ENCODE measurements at regions not wholly inside any gene's neighbourhood (a gene's known extent, or its start where the extent isn't known, plus 50 kb on each side); places are given as distances from the start of the nearest gene placed in this dataset.

- DNase-seq = no peak
- in situ Hi-C loops (cut with HindIII; ENCODE audit: low pct_ligation_motif_present, low pct_unique_long_range_greater_than_20kb, low sequenced_read_pairs) = no loop called here
These were observed 122.9 kb upstream of the ST6GAL2 start for GRCh38 chr2:107008843-107009242.

GRCh38 chr2:107009275-107009674, 123.3 kb upstream of the ST6GAL2 start:
- in situ Hi-C loops (cut with HindIII; ENCODE audit: low pct_ligation_motif_present, low pct_unique_long_range_greater_than_20kb, low sequenced_read_pairs) = no loop called here
- no peak for DNase-seq

GRCh38 chr2:107012714-107013306, 126.8 kb upstream of the ST6GAL2 start:
- in situ Hi-C loops (cut with HindIII; ENCODE audit: low pct_ligation_motif_present, low pct_unique_long_range_greater_than_20kb, low sequenced_read_pairs) = no loop called here
- DNase-seq = no peak

- no peak for DNase-seq
These were observed 127.9 kb upstream of the ST6GAL2 start for GRCh38 chr2:107013884-107014283.

GRCh38 chr2:107018366-107018765, 132.4 kb upstream of the ST6GAL2 start:
- in situ Hi-C loops (cut with HindIII; ENCODE audit: low pct_ligation_motif_present, low pct_unique_long_range_greater_than_20kb, low sequenced_read_pairs) = no loop called here
- DNase-seq = no peak

More at GRCh38 chr2:107013884-107014283, 127.9 kb upstream of the ST6GAL2 start:
- in situ Hi-C loops (cut with HindIII; ENCODE audit: low pct_ligation_motif_present, low pct_unique_long_range_greater_than_20kb, low sequenced_read_pairs) = no loop called here

- in situ Hi-C loops (cut with HindIII; ENCODE audit: low pct_ligation_motif_present, low pct_unique_long_range_greater_than_20kb, low sequenced_read_pairs) = no loop called here
- DNase-seq = no peak
These were observed 134.4 kb upstream of the ST6GAL2 start for GRCh38 chr2:107020392-107020791.

- in situ Hi-C loops (cut with HindIII; ENCODE audit: low pct_ligation_motif_present, low pct_unique_long_range_greater_than_20kb, low sequenced_read_pairs) = no loop called here
- DNase-seq = no peak
These were observed 138.3 kb upstream of the ST6GAL2 start for GRCh38 chr2:107024269-107024668.

GRCh38 chr2:107025291-107025857, 139.4 kb upstream of the ST6GAL2 start:
- in situ Hi-C loops (cut with HindIII; ENCODE audit: low pct_ligation_motif_present, low pct_unique_long_range_greater_than_20kb, low sequenced_read_pairs) = no loop called here
- no peak for DNase-seq

- DNase-seq = no peak
These were observed 140.0 kb upstream of the ST6GAL2 start for GRCh38 chr2:107025869-107026380.

GRCh38 chr2:107027205-107027604, 141.2 kb upstream of the ST6GAL2 start:
- in situ Hi-C loops (cut with HindIII; ENCODE audit: low pct_ligation_motif_present, low pct_unique_long_range_greater_than_20kb, low sequenced_read_pairs) = no loop called here
- no peak for DNase-seq

More at GRCh38 chr2:107025869-107026380, 140.0 kb upstream of the ST6GAL2 start:
- in situ Hi-C loops (cut with HindIII; ENCODE audit: low pct_ligation_motif_present, low pct_unique_long_range_greater_than_20kb, low sequenced_read_pairs) = no loop called here

- in situ Hi-C loops (cut with HindIII; ENCODE audit: low pct_ligation_motif_present, low pct_unique_long_range_greater_than_20kb, low sequenced_read_pairs) = no loop called here
- DNase-seq = no peak
These were observed 141.8 kb upstream of the ST6GAL2 start for GRCh38 chr2:107027810-107028209.

- in situ Hi-C loops (cut with HindIII; ENCODE audit: low pct_ligation_motif_present, low pct_unique_long_range_greater_than_20kb, low sequenced_read_pairs) = no loop called here
- no peak for DNase-seq
These were observed 142.7 kb upstream of the ST6GAL2 start for GRCh38 chr2:107028661-107029060.

- in situ Hi-C loops (cut with HindIII; ENCODE audit: low pct_ligation_motif_present, low pct_unique_long_range_greater_than_20kb, low sequenced_read_pairs) = no loop called here
- no peak for DNase-seq
These were observed 150.3 kb upstream of the ST6GAL2 start for GRCh38 chr2:107036293-107036692.

GRCh38 chr2:107062173-107062572, 176.2 kb upstream of the ST6GAL2 start:
- in situ Hi-C loops (cut with HindIII; ENCODE audit: low pct_ligation_motif_present, low pct_unique_long_range_greater_than_20kb, low sequenced_read_pairs) = no loop called here
- no peak for DNase-seq

GRCh38 chr2:107062599-107063220, 176.7 kb upstream of the ST6GAL2 start:
- in situ Hi-C loops (cut with HindIII; ENCODE audit: low pct_ligation_motif_present, low pct_unique_long_range_greater_than_20kb, low sequenced_read_pairs) = no loop called here
- no peak for DNase-seq

GRCh38 chr2:107063228-107063627, 177.3 kb upstream of the ST6GAL2 start:
- in situ Hi-C loops (cut with HindIII; ENCODE audit: low pct_ligation_motif_present, low pct_unique_long_range_greater_than_20kb, low sequenced_read_pairs) = no loop called here

GRCh38 chr2:107064750-107065149, 178.8 kb upstream of the ST6GAL2 start:
- DNase-seq = no peak
- in situ Hi-C loops (cut with HindIII; ENCODE audit: low pct_ligation_motif_present, low pct_unique_long_range_greater_than_20kb, low sequenced_read_pairs) = no loop called here

More at GRCh38 chr2:107063228-107063627, 177.3 kb upstream of the ST6GAL2 start:
- no peak for DNase-seq

GRCh38 chr2:107068069-107068916, 182.3 kb upstream of the ST6GAL2 start:
- no peak for DNase-seq
- in situ Hi-C loops (cut with HindIII; ENCODE audit: low pct_ligation_motif_present, low pct_unique_long_range_greater_than_20kb, low sequenced_read_pairs) = no loop called here

GRCh38 chr2:107069890-107070289, 183.9 kb upstream of the ST6GAL2 start:
- DNase-seq = no peak

More at GRCh38 chr2:107069890-107070289, 183.9 kb upstream of the ST6GAL2 start:
- in situ Hi-C loops (cut with HindIII; ENCODE audit: low pct_ligation_motif_present, low pct_unique_long_range_greater_than_20kb, low sequenced_read_pairs) = no loop called here

Measured in ACHN (cell line).